Suppressor macrophage treated with lipopolysaccharide for 1 hour (primary cell): ENCODE measurements at regions not wholly inside any gene's neighbourhood (a gene's known extent, or its start where the extent isn't known, plus 50 kb on each side); places are given as distances from the start of the nearest gene placed in this dataset.
"Not testable (repeated sequence)": the region's sequence is repeated elsewhere in the genome, so short reads cannot be mapped to it uniquely, and the experiment has no call there.

Experiments used
- DNase-seq, 3 donors: peaks; one replicate each; pipeline ENCODE4 v3.0.0-alpha.2; 2020 to 2022

DNA sequence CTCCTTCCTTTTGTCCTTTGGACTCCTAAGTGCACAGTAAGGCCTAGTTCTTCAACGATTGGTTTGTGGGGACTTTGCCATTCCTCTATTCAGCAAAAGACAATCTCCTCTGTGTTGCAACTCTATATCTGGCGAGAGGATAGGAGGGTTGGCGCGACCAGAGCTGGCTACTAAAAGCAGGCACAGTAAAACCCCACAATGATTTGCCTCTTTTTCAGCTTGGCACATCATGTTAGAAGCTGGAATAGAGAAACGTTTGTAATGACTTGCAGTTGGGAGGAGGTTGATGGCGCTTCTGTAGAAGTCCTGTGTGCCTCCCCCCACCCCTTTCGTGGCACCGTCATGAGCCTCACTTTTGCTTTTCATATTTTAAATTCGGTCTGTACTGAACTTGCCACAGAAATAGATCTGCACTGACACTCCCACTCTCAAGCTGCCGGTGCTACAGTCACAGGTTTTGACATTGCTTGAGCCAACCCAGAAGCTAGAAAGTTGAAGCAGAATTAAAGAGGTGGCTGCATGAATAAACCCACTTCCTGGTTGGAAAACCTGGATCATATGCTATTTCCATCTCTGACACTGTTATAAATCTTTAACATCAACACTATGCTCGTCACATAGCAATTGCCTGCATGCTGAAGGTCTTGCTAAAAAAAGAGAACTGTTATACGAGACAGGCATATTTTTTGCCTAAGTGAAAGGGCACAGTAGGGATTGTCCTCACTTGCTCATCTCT lies 315.3 kb upstream of the PRICKLE1 start:
- no peak for DNase-seq

- no peak for DNase-seq
Observed at GRCh38 chr12:42903736-42904135, 314.2 kb upstream of the PRICKLE1 start.

DNA sequence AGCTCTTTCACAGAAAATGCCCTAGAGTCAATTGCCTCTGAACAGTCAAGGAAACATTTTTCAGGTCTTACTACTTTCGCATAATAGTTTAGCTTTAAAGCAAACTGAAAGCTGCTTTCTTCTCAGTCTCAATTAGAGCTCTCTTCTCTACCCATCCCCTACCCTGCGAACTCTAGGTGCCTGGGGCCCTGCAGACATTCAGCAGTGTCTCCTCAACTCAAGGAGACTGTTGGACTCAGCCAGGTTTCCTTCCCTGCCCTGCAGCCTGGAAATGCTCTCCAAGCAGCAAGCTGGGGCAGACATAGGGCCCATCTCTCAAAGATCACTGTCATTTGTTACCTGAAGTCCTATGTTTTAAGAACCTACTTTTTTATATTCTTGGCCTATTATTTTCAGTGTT lies 312.5 kb upstream of the PRICKLE1 start:
- DNase-seq: no peak

- DNase-seq: no peak
Observed at GRCh38 chr12:42893803-42894202, 304.3 kb upstream of the PRICKLE1 start.

GRCh38 chr12:42892702-42893551 lies 303.4 kb upstream of the PRICKLE1 start:
- no peak for DNase-seq

- DNase-seq: no peak
Observed at GRCh38 chr12:42887657-42888056, 298.1 kb upstream of the PRICKLE1 start.

- DNase-seq: no peak
Observed at GRCh38 chr12:42886160-42886559, 296.6 kb upstream of the PRICKLE1 start.

GRCh38 chr12:42885677-42886076 lies 296.1 kb upstream of the PRICKLE1 start:
- no peak for DNase-seq

GRCh38 chr12:42884116-42884515 lies 294.6 kb upstream of the PRICKLE1 start:
- no peak for DNase-seq

DNA sequence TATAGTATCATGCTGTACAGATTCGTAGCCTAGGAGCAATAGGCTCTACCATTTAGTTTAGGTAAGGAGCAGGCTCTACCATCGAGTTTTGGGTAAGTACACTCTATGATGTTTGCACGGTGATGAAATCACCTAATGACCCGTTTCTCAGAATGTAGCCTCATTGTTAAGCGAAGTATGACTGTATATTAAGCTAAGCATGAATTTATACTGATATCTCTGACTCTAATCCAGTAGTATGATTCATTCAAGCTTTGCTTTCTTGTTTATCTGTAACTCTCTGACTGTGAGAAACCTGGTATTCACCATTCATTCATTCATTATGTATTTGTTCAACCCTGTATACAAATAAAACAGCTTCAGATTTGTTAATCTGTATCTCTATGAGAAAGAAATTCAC lies 283.9 kb upstream of the PRICKLE1 start:
- DNase-seq: no peak

GRCh38 chr12:42871816-42872215 lies 282.3 kb upstream of the PRICKLE1 start:
- DNase-seq: no peak

GRCh38 chr12:42868291-42868690 lies 278.7 kb upstream of the PRICKLE1 start:
- DNase-seq: no peak

GRCh38 chr12:42865282-42865681 lies 275.7 kb upstream of the PRICKLE1 start:
- DNase-seq: no peak

GRCh38 chr12:42862055-42862454 lies 272.5 kb upstream of the PRICKLE1 start:
- no peak for DNase-seq

DNA sequence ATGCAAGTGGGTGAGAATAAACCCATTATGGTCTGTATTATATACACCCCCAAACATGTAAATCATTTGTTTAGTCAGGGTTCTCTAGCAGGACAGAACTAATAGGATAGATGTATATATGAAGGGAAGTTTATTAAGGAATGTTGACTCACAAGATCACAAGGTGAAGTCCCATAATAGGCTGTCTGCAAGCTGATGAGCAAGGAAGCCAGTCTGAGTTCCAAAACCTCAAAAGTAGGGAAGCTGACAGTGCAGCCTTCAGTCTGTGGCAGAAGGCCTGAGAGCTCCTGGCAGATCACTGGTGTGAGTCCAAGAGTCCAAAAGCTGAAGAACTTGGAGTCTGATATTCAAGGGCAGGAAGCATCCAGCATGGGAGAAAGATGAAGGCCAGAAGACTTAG lies 270.8 kb upstream of the PRICKLE1 start:
- not testable (repeated sequence) for DNase-seq

DNA sequence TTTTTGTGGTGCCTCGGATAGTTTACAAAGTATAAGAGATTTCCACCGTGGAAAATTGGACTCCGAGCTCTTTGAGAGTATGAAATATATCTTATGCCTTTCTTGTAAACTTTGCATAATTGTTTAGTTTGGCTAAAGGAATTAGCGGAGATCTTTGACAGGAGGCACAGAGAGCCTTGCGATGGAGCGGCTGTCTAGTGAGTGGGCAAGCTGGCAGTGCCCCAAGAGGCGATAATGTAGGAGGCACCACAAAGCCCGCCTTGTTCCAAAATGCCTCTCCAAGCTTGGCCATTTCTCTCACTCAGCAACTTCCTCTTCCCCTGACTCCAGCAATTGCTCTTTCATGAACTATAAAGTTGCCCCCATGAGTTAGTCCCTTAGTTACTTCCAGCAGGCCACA lies 270.1 kb upstream of the PRICKLE1 start:
- DNase-seq: no peak

DNA sequence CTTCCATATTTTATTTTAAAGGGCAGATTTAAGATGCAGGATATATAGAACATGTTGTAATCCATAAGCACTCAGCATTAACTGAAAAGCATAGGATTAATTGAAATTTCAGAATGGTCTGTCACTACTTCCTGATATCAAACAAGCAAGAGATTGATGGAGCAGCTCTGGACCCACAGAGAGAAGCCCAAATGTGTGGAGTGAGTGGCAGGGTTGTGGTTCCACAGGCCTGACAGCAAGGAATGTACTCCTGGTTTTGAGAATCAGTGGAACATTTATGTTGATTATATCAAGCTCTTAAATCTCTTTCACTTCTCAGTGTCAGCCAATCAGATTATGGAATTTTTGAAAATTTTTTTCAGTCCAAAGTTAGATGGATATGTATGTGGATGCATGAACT lies 267.6 kb upstream of the PRICKLE1 start:
- no peak for DNase-seq

DNA sequence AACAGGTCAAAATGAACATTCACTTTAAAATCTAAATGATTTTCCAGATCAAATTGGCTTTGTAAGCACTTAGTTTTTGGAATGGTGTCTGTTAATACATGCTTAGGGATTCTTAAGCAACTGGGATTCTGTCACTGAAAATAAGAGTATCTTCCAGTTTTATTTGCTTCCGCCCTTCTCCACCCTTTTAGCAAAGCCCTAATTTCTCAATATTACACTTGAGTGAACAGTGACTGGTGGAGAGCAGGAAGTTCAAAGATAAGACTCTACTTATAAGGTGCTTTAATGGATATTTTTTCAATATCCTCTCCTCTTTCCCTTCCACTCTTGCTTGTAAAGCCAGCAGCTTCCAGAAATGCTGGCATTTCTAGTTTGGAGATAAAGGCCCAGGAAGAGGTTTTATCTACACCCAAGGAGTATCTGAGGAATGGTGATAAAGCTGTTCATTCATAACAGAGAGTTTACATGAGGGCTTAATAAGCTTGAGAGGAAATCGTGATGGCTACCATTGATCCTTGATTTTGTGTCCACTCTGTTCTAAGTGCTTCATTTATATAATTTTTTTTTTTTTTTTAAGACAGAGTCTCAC lies 265.9 kb upstream of the PRICKLE1 start:
- no peak for DNase-seq

- no peak for DNase-seq
Observed at GRCh38 chr12:42854826-42855225, 265.3 kb upstream of the PRICKLE1 start.

DNA sequence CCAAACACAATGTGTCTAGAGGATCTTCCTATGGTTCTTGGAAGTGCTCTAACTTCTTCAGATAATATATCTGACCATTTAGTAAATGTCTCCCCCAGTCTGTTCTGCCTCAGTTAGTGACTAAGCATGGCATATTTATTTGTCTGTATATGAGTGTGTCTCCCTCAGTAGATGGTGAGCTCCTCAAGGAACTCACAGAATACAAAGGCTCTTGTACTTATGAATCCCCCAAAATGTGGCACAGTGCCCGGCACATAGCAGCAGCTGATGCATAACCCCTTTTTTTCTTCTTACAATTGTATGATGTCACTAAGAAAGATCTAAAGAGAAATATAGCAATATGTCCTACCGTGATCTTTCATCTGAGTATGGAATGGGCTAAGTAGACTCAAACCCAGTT lies 264.7 kb upstream of the PRICKLE1 start:
- no peak for DNase-seq

GRCh38 chr12:42853370-42854140 lies 264.0 kb upstream of the PRICKLE1 start:
- DNase-seq: no peak

- DNase-seq: no peak
Observed at GRCh38 chr12:42846782-42847181, 257.2 kb upstream of the PRICKLE1 start.

- no peak for DNase-seq
Observed at GRCh38 chr12:42834062-42834461, 244.5 kb upstream of the PRICKLE1 start.
